ENCODE measurements at regions not wholly inside any gene's neighbourhood (a gene's known extent, or its start where the extent isn't known, plus 50 kb on each side); places are given as distances from the start of the nearest gene placed in this dataset.

- no peak for TF ChIP-seq CTCF (IDR thresholded peaks at IDR 0.05; ENCODE audit: unreplicated experiment)
- DNase-seq (ENCODE audit: low spot score), result no peak
- Mint-ChIP-seq H3K4me1 (ENCODE audit: unreplicated experiment) (peaks cover 5% of the 10 kb centered on the region), H3K9me3 (ENCODE audit: unreplicated experiment) (no peaks in the 10 kb centered on the region), H3K4me3 (ENCODE audit: unreplicated experiment) (no peak overlapping the region), H3K27ac (ENCODE audit: unreplicated experiment) (no peak overlapping the region), H3K27me3 (ENCODE audit: unreplicated experiment) (peaks cover 4% of the 10 kb centered on the region), H3K36me3 (ENCODE audit: low read depth, unreplicated experiment) (no peaks in the 10 kb centered on the region)
Observed at GRCh38 chr11:15780382-15780781, 576.0 kb downstream of the SOX6 start.

- no peaks in the 10 kb centered on the region for H3K36me3 Mint-ChIP-seq (ENCODE audit: low read depth, unreplicated experiment)
- TF ChIP-seq CTCF (IDR thresholded peaks at IDR 0.05; ENCODE audit: unreplicated experiment), result no peak
- H3K4me1 Mint-ChIP-seq (ENCODE audit: unreplicated experiment), result peaks cover 5% of the 10 kb centered on the region
- H3K27me3 Mint-ChIP-seq (ENCODE audit: unreplicated experiment), result peaks cover 4% of the 10 kb centered on the region
- H3K27ac Mint-ChIP-seq (ENCODE audit: unreplicated experiment), result no peak overlapping the region
- H3K9me3 Mint-ChIP-seq (ENCODE audit: unreplicated experiment), result no peaks in the 10 kb centered on the region
- no peak for DNase-seq (ENCODE audit: low spot score)
- no peak overlapping the region for H3K4me3 Mint-ChIP-seq (ENCODE audit: unreplicated experiment)
Observed at GRCh38 chr11:15780837-15781236, 575.5 kb downstream of the SOX6 start.

- Mint-ChIP-seq H3K4me3 (ENCODE audit: unreplicated experiment) (no peak overlapping the region), H3K4me1 (ENCODE audit: unreplicated experiment) (peaks cover 5% of the 10 kb centered on the region), H3K9me3 (ENCODE audit: unreplicated experiment) (no peaks in the 10 kb centered on the region), H3K27ac (ENCODE audit: unreplicated experiment) (no peak overlapping the region), H3K36me3 (ENCODE audit: low read depth, unreplicated experiment) (no peaks in the 10 kb centered on the region), H3K27me3 (ENCODE audit: unreplicated experiment) (peaks cover 2% of the 10 kb centered on the region)
- DNase-seq (ENCODE audit: low spot score), result no peak
- no peak for TF ChIP-seq CTCF (IDR thresholded peaks at IDR 0.05; ENCODE audit: unreplicated experiment)
Observed at GRCh38 chr11:15783619-15784018, 572.7 kb downstream of the SOX6 start.

GRCh38 chr11:15793043-15793996 is 563.0 kb downstream of the SOX6 start:
- Mint-ChIP-seq H3K4me1 (ENCODE audit: unreplicated experiment) (no peaks in the 10 kb centered on the region), H3K4me3 (ENCODE audit: unreplicated experiment) (no peak overlapping the region), H3K36me3 (ENCODE audit: low read depth, unreplicated experiment) (no peaks in the 10 kb centered on the region), H3K9me3 (ENCODE audit: unreplicated experiment) (no peaks in the 10 kb centered on the region), H3K27me3 (ENCODE audit: unreplicated experiment) (peaks cover 3% of the 10 kb centered on the region), H3K27ac (ENCODE audit: unreplicated experiment) (no peak overlapping the region)
- DNase-seq (ENCODE audit: low spot score), result no peak
- no peak for TF ChIP-seq CTCF (IDR thresholded peaks at IDR 0.05; ENCODE audit: unreplicated experiment)
